ENCODE measurements at regions not wholly inside any gene's neighbourhood (a gene's known extent, or its start where the extent isn't known, plus 50 kb on each side); places are given as distances from the start of the nearest gene placed in this dataset.
"Not testable (repeated sequence)": the region's sequence is repeated elsewhere in the genome, so short reads cannot be mapped to it uniquely, and the experiment has no call there.

DNA sequence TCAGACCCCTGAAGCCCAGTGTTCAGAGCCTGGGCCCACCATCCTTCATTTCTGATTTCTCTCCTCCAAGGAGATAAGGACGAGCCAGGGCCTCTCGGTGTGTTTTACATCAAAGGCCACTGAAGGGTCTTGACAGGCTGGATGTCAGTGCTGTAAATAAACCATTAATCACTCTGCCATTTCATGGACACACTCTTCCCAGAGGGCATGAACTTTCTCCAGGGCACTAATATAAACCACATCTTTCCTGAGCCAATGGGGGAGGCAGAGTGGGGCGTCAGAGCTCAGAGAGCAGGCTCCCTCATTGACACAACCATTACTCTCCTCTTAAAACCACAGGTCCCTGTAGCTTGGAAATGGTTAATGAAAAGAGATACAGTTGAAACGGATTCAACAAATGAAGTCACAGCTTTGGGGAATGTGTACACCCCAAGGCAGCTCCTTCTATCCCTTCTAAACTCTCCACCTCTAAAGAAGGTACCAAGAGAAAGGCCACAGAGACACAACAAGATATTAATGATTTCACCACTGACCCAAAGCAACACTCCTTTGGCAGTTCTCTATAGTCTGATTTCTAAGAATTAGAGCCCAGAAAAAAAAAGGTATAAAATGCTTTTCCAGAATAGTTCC lies 200.6 kb downstream of the CHIC2 start:
- DNase-seq: no peak

DNA sequence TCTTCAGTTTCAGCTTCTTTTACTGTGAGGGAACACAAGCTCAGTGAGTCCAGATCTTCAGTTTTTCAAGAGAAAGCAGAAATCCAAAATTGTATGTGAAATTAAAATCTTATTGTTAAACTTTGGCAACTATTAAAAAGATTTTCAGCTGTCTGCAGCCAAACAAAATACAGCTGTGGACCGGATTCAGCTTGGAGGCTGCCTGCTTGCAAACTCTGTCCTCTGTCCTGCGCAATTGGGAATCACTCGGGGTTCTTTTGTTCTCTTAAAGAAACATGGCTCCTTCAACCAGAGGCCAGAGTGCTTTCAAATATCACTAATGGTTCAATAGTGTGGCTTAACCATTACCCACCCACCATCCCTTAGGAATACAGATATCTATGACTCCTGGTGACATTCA lies 201.2 kb downstream of the CHIC2 start:
- DNase-seq: no peak

DNA sequence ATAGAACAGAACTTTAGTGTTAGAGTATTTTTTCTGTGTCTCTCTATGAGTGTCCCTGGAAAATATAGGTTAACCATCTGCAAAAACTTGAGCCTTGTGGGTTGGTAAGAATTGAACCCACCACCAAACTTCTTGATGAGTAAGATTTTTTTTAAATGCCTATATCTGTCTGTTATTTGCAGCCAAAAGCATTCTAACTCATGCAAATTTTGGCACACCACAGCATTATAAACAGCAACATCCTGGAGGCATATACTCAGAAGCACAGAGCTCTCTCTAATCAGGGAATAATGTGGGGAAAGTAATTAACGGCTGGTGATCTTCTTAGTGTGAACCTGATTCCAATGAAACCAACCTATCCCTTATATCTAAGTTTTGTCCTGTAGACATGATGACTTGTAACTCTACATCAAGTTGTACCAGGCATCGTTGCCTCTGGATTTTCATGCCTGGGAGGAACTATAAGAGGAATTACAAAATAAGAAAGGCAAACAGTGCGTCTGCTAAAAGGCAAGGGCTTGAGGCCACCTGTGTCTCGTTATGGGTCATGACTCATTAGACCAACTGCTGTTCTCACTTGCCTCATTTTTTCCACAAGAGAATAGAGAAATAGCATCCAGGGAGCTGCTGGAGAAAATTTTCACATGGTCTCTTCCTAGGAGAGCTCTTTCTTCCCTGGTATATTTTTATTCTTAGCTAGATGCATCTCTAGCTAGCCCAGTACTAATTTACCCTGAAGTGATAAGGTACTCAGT lies 202.4 kb downstream of the CHIC2 start:
- DNase-seq: no peak

DNA sequence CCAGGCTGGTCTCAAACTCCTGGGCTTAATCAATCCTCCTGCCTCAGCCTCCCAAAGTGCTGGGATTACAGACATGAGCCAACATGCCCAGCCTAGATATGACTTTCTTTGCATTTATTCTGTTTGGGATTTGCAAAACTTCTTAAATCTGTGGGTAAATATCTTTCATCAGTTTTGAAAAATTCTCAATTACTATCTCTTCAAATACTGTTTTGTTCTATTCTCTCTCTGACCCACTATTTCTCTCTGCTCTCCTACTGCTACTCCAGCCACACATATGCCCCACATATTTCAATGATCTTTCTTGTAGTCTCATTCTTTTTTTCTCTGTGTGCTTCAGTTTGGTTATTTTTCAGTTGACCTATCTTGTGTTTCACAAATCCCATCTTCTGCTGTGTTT lies 205.1 kb downstream of the CHIC2 start:
- no peak for DNase-seq

DNA sequence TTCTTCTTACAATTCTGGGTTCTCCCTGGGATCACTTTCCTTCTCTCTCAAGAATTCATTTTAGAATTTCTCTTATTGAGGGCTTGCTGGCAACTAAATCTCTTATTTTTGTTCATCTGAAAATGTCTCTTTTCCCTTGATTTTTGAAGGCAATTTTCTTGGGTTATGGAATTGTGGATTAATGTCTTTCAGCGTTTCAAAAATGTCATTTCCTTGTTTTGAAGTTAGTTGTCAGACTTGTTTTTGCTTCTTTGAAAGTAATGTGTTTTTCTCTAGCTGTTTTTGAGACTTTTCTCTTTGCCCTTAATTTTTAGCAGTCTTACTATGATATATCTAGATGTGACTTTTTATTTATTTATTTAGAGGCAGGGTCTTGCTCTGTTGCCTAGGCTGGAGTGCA lies 205.7 kb downstream of the CHIC2 start:
- DNase-seq: no peak

DNA sequence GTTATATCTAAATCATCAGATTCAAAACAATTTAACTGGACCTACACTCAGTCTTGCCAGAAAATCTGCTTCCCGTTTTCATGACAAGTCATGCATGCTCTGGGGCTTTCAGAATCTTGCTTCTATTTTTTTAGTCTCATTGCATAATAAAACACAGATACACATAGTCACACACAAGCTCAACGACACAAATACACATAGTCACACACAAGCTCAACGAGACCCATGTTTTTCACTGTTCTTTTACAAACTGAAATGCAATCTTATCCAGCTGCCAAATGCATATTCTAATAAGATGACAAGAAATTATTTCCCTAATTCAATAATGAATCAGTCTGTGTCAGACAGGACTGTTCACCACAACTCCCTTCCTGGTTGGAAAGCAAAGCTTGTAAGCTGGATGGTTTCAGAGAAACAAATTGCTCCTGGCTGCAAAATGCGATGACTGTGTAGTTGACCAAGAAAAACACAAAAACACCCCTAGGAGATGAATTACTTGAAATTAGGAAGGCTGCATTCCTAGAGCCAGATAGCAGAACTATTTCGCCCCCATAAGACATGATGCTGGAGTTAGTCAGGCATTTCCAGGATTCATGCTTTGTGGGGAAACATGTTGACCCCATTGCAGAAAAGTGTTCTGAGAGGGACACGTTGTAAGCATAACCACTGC lies 208.7 kb downstream of the CHIC2 start:
- no peak for DNase-seq

DNA sequence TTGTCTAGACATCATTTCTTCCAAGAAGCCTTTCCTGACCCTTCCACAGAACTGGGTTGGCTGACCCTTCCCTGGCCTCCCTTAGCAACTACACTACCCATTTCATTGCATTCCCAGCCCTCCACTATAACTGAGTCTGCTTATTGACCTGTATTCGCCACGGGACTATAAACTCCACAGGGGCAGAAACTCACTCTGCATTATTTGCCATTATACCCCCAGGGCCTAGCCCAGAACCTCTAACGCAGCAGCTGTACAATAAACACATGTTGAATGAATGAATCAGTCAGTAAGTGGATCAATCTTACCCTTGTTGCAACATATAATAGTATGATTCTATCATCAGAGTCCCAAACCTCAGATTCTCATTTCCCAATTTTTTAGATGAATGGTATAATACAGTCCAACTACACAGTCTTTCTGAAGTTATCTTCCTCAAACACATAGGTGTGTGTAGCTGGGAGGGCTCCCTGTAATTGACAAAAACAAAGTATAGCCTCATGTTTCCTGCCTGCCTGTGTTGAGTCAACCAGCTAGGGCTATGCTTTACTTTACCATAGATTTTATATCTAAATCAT lies 209.3 kb downstream of the CHIC2 start:
- no peak for DNase-seq

DNA sequence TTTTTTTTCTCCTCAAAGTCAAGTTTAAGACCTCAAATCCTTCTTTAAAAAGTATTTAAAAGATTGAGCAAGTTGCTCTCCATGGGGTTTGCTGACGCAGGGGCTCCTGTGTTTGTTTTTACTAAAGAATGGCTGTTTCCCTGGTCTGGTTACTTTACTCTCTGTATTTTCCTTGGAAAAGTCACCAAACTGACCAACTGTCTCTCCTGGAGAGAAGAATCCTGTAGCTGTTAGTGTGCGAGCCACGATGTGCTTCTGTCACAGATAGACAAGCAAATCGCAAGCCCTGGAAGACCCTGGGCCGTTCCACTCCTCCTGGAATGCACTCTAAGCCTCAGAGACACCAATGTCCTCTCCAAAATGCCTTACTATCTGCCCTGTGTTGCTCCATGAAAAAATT lies 212.1 kb downstream of the CHIC2 start:
- no peak for DNase-seq

DNA sequence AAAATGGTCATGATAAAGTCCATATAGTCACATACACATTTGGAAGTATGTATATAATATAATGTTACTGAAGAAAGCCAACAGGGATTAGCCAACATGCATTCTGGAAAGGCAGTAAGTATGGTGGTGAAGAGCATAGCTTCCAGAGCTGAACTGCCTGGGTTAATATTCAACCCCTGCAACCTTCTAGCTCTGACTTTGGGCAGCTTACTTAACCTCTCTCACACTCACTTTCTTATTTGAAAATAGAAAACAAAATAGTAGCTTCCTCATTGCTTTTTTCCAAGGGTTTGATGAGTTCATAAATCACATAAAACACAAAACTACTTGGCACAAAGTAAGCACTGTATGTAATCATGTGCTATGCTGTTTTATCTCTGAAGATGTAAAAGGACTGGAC lies 216.4 kb downstream of the CHIC2 start:
- DNase-seq: no peak

DNA sequence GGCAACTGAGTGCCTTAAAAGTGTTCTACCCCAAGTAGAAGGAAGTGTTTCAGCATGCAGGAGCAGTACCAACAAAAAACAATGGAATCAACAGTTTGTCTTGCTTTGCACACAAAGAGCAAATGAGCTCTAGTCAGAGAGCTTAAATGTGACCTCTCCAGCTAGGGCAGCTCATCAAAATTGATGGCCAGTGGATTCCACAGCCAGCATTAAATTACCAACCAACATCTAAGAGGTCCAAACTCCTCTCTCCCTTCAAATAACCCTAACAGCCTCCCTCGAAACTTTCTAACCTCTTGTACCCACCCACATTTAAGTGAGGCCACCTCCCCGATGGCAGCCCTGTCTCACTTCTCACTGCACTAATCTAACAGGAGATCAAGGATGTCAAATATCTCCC lies 219.9 kb downstream of the CHIC2 start:
- DNase-seq: no peak

DNA sequence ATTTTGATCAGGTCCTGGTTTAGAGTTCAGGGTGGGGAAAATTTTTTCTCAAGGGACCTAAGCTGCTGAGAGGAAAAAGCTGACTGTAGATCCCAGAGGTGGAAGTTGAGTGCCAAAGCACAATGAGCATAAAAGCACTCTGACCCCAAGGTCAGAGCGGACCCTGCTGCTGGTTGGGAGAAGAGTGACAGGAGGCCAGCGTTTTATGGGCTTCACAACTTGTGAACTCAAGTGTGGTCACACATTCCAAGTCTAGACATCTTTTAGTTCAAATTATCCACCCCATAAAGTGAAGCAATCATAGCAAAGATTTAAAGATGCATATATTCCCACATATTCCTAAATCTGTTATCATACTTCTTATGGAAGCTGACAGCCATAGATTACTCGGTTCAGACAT lies 220.3 kb downstream of the CHIC2 start:
- no peak for DNase-seq

DNA sequence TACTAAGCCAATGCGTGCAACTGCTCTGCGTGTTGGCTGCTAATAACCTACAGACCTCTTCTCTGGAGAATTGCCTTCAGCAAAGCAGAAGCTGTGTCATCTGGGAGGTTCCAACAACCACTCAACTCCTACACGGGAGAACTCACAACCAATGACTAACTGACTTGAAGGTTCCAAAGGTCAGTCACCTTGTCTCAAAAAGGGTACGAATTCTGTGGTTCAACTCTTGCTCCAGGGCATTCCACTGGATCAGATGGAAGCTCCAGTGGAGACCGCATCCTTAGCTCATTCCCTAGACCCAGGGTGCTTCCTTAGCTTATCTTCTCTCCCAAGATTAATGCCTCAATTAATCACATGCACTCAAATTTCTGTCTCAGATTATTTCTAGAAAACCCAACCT lies 222.7 kb downstream of the CHIC2 start:
- DNase-seq: no peak

DNA sequence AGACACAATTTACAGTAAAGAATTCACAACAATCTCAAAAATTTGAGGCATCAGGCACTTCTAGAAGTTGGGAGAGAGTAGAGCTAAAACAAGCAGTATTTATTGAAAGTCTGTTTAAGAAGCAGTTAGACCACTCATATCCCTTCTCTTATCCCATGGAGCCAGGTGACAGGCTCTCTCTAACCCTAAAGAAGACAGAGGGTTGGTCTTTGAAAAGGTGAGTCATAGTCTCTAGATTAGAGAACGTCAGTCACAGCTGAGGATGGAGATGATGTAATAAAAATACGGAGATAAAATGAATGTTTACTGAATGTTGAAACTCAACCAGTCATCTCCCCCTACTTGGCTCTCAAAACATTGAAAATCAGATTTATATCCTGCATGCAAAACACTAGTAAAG lies 223.8 kb downstream of the CHIC2 start:
- DNase-seq: no peak

DNA sequence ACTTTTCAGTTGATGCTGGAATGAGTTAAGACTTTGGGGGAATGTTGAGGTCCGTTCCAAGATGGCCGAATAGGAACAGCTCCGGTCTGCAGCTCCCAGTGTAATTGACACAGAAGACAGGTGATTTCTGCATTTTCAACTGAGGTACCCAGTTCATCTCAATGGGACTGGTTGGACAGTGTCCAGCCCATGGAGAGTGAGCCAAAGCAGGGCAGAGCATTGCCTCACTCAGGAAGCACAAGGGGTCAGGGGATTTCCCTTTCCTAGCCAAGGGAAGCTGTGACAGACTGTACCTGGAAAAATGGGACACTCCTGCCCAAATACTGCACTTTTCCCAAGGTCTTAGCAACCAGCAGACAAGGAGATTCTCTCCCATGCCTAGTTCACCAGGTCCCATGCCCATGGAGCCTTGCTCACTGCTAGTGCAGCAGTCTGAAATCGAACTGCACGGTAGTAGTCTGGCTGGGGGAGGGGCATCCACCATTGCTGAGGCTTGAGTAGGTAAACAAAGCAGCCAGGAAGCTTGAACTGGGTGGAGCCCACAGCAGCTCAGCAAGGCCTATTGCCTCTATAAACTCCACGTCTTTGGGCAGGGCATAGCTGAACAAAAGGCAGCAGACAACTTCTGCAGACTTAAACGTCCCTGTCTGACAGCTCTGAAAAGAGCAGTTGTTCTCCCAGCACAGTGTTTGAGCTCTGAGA lies 231.0 kb downstream of the CHIC2 start:
- DNase-seq: not testable (repeated sequence)

DNA sequence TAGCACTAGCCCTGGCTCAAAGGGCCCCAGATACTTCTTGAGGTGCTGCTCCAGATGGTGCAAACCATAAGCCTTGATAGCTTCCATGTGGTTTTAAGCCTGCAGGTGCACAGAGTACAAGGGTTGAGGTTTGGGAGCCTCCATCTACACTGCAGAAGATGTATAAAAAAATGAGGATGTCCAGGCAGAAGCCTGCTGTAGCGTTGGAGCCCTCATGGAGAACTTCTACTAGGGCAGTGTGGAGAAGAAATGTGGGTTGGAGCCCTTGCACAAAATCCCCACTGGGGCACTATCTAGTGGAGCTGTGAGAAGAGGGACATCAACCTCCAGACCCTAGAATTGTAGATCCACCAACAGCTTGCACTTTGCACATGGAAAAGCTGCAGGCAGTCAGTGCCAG lies 231.9 kb downstream of the CHIC2 start:
- DNase-seq: no peak

DNA sequence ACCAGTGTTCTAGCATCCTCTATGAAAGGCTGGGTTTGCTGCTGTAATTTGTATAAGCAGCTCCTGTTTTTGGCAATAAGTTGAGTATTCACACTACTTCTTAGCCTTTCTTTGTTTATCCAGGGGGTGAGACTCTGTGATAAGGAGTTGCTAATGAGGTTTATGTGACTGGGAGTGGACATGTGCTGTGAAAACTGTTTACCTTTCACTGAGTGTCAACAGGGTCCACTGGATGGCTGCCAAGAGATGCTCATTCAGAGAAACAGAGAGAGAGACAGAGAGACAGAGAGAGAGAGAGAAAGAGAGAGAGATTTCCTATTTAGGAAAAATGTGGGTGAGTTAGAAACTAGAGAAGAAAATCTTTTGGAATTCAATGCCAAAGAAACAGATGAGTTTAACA lies 233.9 kb downstream of the CHIC2 start:
- no peak for DNase-seq

DNA sequence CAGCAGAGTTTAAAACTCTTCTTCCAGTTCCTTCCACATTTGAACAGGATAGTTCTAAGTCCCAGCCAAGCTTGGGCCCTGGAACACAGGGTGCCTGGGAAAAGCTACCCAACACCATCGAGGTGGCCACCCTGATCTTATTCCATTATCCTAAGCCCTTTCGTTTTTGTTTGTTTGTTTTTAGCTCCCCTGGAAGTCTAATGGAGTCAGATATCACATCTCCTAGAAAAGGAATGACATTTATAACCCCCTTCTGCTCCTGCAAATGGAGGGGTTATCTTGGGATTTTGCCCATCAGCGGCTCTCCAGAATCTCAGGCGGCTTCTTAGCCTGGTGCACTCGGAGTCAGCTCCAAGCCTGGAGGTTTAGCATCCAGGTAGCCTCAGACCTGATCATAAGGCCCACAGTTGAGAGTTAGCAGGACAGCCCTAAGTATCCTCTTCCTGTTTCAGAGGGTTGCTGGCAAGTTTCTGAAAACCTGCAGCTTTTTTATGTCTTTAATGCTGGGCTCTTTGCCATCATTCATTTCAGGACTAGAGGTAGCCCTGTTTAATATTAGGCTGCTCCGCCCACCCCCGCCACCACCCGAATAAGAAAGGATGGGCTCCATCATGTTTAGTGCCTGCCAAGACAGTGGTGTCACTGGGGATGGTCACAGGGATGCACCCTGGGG lies 230.0 kb upstream of the LNX1 start:
- no peak for DNase-seq

DNA sequence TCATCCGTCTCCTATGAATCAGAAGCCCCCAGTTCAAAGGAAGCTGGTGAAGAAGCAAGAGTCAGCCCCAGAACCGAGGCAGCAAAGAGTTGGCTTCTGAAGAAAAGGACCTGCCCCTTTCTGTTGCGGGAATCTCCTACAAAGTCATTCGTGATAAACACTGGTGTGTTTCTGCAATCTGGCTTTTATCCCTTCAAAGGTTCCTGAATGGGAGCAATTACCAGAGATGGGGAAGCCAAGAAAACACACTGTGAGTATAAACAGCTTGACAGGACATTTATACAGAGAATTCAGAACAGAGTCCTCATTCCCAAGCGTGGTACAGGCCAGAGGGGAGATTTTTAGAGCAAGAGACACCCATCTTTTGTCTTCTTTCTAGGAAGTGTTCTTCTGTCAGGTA lies 226.8 kb upstream of the LNX1 start:
- DNase-seq: no peak

DNA sequence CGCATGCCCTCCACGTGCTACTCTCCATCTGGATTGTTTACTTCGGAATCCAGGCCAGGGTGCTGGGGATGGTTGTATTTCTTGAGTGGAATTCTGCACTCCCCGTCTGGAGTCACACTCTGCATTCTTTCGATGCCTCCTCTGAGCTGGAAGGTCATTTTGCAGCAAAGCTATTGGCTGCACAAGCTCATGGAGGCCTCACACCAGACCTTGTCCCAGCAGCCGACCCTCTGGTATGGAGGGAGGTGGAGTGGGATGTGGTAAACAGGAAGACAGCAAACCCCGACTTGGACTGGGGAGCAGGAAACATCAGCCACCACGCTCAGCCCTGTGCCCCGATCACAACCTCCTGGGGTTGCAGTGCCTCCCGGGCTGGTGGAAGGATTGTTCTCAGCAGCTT lies 225.3 kb upstream of the LNX1 start:
- no peak for DNase-seq

DNA sequence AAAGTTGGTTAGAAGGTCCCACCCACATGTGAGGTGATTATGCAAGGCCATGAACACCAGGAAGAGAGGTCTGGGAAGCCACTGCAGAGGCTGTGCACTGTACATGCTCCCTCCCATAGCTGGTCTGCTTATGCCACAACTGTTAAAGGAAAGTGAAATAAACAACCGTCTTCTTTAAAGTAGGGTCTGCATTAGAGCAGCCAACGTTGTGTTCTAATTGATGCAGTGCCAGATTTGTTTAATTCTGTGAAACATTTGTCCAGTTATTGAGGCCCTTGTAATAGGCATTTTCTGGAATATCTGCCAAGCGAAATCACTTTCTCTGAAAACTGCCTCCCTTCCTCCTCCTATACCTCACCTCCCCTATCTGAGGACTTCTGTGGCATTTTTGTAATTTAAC lies 224.0 kb upstream of the LNX1 start:
- DNase-seq: no peak

DNA sequence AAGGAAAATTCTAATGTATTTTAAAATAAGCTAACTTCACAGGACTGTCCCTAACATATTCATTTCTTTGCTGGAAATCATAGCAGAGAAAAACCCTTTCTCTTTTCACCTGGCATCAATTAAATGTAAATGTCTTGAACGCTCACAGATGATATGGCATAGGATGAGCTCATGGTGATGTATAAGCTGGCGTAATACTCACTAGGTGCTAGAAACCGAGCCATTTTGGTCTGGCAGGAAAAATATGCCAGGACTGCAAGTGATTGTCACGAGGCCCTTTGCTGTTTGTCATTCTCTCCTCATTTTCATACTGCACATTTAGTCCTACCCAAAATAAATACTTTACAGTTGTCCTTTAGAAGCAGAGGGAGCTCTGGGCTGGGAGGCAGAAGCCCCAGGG lies 222.7 kb upstream of the LNX1 start:
- DNase-seq: no peak

DNA sequence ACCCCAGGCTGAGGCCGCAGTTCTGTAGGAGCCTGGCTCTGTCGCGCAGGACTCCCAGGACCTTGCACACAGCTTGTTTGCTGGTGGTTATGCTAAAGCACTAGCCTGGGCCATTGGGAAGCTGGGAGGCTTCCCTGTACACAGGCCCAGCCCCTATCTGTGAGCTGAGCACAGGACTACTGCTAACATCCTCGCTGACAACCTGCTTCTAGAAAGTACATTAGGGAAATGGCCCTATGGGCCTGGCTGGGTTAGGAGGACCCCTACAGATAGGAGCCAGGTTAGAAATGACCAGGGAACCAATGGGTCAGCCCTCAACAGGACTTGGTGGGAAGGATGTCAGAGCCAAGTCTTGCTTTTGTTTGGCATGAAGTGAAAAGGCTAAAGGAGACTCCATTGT lies 219.4 kb upstream of the LNX1 start:
- no peak for DNase-seq

DNA sequence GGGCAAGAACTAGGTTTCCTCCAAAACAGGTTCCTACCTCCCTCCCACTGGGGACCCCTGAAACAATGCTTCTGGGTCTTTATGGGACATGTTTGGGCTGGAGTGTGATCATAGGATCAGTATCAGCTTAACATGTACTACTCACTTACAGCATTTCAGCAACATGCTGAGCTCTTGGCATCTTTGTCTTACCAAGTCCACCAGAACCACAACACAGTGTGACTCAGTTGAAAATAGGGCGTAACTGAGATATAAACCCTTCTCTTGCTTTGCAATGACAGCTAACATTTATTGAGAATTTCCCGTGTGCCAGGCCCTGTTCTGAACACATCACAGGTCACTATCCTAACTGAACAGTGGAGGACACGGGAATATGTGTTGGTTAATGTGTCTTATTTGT lies 218.5 kb upstream of the LNX1 start:
- DNase-seq: no peak
